ELF-1 (cell line): ENCODE measurements at regions not wholly inside any gene's neighbourhood (a gene's known extent, or its start where the extent isn't known, plus 50 kb on each side); places are given as distances from the start of the nearest gene placed in this dataset.

Experiments
- DNase-seq: peaks from one replicate; pipeline ENCODE4 v3.0.0-alpha.2; 2016; ENCODE audit warnings: low read depth, low spot score

- DNase-seq, result no peak
These were observed 999.0 kb downstream of the TUSC7 start for GRCh38 chr3:117708601-117709000.

DNA sequence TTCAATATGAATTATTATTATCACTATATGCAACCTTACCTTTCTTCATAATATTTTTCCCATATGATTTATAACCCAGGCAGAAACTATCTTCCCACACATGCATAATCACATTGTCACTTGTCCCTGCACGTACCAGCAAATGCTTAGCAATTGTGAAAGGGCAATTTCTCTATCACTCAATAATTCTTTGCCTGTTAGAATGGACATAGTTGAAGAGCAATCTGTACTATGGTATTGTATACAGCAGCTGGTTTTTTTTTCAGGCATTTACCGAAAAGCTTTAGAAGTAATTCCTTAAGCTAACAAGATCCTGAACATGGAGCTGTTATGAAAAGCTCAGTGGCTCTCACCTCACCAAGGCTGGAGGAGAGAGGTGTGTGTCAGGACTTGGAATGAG lies 999.5 kb downstream of the TUSC7 start:
- DNase-seq, result no peak

- DNase-seq, result no peak
These were observed 1000.9 kb downstream of the TUSC7 start for GRCh38 chr3:117710501-117710900.

DNA sequence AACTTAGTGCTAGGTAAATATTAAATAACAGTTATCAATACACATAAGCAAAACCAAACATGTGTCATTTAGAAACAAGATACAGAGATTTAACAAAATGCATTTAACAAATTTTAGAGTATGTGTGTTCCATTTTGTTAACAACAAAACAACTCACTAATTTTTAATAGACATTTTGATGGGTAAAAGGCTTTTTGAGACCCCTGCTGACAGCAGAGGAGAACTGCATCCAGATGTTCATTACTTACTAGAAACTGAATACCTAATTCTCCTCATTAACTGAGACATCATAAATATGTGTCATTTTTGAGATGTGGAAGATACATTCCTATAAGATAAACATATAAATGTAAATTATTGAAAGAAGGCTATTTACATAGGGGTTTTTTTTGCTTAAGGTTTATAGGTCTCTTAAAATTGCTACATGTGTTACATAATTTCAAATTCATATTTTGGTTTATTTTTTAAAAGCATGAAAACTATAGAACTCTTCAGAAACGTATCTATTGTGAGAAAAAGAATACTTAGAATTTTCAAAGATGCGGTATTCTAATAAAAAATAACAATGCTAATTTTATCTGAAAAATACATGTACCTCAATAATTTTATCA lies 1009.8 kb downstream of the TUSC7 start:
- DNase-seq, result no peak

DNA sequence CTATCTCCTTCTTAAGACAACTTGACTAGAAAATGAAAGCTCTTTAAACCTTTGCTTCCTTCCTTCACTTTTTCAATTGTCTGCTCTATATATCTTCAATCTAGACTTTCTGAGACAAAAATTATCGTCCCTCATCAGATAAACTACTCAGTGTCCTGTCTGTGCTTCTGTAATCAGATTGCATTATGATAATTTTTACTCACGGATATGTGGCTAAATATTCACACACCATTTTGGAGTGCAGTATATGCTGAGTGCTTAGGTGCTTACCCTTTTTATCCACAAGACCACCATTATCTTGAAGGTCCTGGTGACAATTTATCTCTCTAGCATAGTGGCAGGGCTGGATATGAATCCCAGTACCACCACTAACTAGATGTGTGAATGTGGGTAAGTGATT lies 1012.3 kb downstream of the TUSC7 start:
- no peak for DNase-seq

DNA sequence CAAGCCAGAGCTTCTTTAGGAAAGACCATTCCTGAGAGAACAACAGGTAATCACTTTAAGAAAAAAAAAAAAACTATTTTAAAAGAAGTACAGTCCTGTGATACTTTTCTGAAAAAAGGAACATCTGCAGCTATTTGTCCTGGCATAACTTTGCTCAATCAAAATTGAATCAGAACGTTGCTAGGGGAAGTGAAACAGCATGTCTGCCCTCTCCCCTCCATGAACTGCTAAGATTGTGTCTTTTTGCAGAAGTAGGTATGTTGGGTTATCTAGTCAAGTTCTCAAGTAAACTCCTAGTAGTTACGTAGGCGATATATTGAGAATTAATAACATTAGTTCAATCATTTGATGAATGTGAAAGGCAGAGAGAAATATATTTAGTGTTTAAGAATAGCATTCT lies 1013.3 kb downstream of the TUSC7 start:
- no peak for DNase-seq

GRCh38 chr3:117723825-117724224 lies 1014.2 kb downstream of the TUSC7 start:
- no peak for DNase-seq

GRCh38 chr3:117725314-117725713 lies 1015.7 kb downstream of the TUSC7 start:
- DNase-seq, result no peak

DNA sequence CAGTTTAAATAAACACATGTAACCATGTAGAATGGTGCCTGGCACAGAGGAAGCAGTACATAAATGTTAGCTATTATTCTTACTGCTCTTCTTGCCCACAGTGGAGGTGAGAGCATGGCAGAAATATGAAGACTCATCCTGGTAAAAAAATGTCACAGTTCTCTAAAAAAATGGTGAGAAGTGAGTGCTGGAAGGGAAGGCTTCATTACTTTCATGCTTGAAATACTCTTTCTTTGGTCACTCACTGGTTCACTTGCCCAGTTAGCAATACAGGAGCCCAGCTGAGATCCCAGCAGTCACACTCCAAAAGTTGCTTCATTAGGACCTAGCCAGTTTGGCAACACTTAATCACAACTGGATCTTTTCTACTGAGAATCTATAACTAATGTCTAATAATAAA lies 1017.2 kb downstream of the TUSC7 start:
- no peak for DNase-seq

DNA sequence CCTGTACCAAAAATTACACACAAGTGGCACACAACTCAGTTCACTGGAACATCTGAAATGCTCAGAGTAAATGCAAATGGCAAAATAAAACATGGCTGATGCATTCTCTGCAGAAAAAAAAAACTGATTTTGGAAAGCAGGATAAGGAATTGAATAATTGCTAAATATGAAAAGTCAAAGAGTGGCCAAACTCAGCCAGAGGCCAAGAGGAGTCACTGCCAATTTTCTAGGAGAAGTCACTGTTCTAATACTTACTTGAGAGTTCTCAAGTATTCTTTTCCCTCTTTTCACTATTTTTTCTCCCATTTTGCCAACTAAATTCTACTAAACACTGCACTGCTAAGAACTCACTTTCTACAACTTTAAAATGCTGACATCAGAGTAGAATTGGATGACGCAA lies 1018.6 kb downstream of the TUSC7 start:
- no peak for DNase-seq

DNA sequence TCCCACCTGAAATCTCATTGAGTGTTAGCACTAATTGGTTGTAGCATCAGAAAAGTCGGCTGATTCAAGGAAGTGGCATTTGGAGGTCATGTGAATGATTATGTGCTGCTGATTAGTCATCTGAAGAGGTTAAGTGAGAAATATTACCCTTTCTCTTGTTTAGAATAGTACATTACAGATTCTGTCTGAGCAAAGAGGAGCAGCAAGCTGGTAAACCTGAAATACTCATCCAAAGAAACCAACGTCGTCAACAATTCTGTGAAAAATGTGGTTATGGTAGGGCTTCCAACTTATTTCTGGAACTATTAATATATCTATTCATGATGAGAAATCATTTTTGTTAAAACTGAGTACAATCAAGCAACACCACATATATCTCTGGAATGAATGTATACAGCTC lies 1024.9 kb downstream of the TUSC7 start:
- DNase-seq, result no peak

DNA sequence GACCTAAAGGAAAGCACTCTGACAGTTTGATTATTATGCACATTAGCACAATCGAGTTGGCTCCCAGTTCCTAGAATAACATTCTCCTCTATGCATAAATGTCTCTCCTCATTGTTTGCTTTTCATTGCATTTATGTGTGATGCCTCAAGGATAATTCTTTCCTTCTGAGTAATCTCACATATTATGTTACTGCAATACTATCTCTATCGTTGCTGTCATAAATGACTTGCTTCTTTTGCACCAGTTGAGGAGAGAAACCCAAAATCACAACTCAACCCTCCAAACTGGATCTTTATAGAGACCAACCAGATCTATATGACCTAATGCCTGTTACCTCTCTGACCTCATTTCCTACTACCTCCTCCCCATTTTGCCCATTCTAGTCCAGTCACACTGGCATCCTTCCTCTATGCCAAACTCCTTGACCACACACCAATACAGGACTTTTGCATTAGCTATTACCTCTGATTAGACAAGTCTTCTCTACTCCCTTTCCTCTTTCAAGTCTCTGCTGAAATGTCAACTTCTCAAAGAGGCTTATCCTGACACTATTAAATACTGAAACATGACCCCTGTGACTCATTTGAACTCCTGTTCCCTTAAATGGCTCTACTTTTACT lies 1026.0 kb downstream of the TUSC7 start:
- no peak for DNase-seq

DNA sequence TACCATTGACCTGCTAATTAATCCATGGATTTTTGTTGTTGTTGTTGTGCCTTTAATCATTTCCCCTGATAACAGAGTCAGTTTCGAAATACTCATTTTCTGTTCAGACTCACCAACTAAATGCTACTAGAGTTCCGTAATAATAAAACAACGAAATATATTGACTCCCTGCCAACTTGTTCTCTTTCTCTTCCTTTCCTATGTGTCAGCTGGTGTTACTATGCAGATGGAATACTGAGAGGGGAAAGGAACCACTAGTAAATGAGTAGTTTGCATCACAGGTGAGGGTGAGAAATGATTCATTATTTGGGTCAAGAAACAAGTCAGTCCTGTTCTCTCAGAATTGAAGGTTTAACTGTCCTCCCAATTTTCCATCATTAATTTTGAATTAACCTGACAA lies 1027.3 kb downstream of the TUSC7 start:
- DNase-seq, result no peak

DNA sequence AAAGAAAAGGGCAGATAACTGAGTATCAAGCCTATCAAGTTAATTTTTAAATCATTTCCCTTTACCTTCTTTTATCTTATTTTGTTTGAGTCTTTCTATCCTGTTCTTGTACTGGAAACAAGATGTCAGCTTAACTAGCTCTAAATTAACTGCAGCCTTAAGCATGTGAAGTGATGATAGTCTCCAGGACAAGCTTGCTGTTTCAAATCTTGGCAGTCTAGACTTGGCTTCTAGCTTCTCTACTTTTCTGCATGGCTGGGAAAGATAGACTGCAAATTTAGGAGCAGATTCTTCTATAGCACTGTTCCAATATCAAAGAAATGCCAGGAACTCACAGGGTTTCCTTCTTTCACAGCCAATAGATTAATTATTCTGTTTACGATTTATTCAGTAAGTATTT lies 1034.4 kb downstream of the TUSC7 start:
- DNase-seq, result no peak

DNA sequence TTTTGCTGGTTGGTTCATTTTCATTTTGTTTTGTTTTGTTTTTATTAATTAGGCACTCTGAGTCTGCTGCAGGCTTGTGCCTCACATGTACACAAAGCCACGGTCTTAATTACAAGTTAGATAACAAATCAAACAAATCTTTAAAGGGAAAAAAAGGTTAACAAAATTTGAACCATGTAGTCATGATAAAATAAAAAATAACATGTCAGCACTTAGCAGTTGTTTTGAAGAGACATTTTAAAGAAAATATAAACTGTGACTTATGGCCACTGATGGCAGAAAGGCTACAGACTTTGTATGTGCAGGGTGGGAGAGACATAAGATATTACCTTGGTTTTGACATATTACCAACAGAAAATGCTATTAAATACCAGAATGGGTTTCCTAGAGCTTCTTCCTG lies 1035.4 kb downstream of the TUSC7 start:
- no peak for DNase-seq

DNA sequence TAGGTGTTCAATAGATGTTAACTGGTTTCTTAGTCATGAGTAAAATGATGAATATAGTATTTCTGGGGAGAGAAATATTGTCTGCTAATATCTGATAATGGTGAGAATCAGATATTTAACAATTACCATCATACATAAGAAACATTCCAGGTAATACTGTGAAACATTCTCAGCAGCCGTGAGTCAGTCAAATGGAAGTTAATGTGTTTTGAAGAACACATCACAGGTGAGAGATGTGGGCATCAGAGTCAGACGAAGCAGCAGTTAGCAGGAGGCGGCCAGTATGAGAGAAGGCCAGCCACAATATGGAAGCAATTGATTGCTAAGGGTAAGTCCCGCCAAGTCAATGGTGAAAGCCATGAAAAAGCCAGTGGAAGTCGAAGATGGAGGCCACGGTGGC lies 1035.9 kb downstream of the TUSC7 start:
- no peak for DNase-seq

GRCh38 chr3:117746066-117746465 lies 1036.5 kb downstream of the TUSC7 start:
- DNase-seq, result no peak

DNA sequence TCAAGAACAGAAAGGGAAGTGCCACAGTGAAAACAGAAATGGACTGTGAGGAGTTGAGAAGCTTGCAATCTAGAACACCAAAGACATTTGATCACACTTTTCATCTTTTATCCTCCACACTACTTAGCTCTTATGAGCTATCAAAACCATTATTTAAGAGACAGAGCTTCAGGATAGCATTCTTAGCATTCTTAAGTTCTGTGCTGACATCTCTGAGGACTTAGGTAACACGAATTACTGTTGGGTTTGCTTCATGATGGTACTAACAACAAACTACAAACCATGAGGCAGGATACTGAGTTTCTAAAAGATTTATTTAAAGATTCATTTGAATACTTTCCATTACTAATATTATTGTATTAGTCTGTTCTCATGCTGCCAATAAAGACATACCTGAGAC lies 1038.6 kb downstream of the TUSC7 start:
- no peak for DNase-seq

DNA sequence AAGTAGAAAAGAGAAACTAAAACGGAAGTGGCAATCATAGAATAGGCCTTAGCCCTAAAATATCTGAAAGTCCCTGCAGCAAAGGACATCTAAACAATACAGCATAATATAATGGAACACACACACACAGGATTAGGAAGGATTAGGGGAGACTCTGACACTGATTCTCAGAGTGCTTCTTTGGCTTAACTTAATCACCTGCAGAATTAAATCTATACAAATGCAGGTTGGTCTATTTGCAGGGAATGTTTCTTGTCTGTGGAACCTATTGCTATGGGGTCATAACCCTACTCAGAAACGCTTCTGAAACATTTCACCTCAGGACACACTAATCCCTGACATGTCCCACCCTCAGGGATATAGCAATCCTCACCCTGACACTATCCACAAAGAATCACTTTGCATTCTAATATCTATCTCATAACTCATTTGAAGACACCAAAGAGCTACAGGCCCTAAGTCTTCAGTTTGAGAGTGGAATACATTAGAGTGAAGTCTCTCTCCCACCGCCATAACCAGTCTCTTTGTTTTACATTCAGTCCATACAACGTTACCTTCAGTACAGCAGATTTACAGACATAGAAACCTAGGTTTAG lies 1041.2 kb downstream of the TUSC7 start:
- DNase-seq, result no peak

GRCh38 chr3:117751651-117752050 lies 1042.1 kb downstream of the TUSC7 start:
- no peak for DNase-seq

DNA sequence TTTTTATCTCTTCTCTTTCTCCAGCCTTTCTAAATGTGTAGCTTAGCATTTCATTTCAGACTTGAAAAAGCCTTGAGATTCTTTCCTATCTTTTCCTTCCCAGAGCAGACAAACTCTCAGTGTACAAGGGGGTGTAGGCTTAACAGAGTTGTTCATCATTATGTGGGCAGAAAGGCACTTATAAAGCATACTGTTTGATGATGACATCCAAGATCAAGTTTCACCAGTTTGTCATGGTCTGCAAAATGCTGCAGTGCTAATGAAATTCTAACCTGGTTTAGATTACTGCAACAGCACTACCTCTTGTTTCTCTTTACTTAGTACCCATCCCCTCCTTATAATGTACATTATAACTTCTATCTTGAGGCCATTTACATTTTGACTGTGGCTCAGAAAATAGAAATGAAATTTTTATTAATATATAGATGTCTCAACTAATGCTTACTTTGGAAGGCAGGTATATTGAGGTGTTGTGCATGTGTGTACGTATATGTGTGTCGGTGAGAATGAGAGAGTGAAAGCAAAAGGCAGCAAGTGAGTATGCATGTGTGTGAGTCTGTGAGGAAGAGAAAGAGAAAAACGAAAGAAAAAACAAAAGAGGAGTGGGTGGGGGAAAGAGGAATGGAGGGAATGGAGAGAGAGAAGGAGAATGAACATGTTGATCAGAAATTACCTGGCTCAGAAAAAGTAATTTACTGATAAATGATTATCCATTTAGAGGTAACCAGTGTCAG lies 1043.6 kb downstream of the TUSC7 start:
- DNase-seq, result no peak

- DNase-seq, result no peak
These were observed 1044.5 kb downstream of the TUSC7 start for GRCh38 chr3:117754058-117754457.

- DNase-seq, result no peak
These were observed 1045.3 kb downstream of the TUSC7 start for GRCh38 chr3:117754841-117755240.
